Caco-2 (cell line): ENCODE measurements at regions not wholly inside any gene's neighbourhood (a gene's known extent, or its start where the extent isn't known, plus 50 kb on each side); places are given as distances from the start of the nearest gene placed in this dataset.

Experiments
- BruUV-seq: library from RNA; stranded (reverse); fragments of 400-500 nt; replicated peaks from 2 replicates; lab custom pipeline; 2021; lab: Mats Ljungman, UMichigan
- CTCF ChIA-PET: fragments of 300-600 bp; sonication (Branson Sonifier 250); formaldehyde crosslinking; loops from one replicate; lab custom pipeline; 2022; ENCODE audit warnings: antibody characterized with exemption; lab: Charles Lee
- POLR2A ChIA-PET: fragments of 300-600 bp; sonication (Branson Sonifier 250); formaldehyde crosslinking; loops from one replicate; lab custom pipeline; 2022; ENCODE audit warnings: antibody characterized with exemption; lab: Charles Lee
- DNase-seq, 2 experiments: peaks; one replicate each; pipeline versions ENCODE4 v3.0.0 to v3.0.0-alpha.2; 2020 to 2022
- H3K27me3 ChIP-seq: replicated peaks from 2 replicates; pipeline ENCODE4 v1.6.0; 2011; ENCODE audit warnings: low read length; ENCODE audit not compliant: control insufficient read depth, insufficient read depth
- H3K36me3 ChIP-seq: 2 replicates; pipeline ENCODE4 v1.5.1; 2011; ENCODE audit warnings: low read length; ENCODE audit not compliant: control insufficient read depth, insufficient read depth
- H3K4me1 ChIP-seq: fragments of 250-450 bp; sonication (Bioruptor Pico); 2 replicates; pipeline ENCODE4 v1.5.1; 2020; ENCODE audit warnings: mild to moderate bottlenecking
- H3K4me3 ChIP-seq: 2 replicates; pipeline ENCODE4 v1.5.1; 2011; ENCODE audit warnings: low read depth, mild to moderate bottlenecking, control low read depth, low read length
- H3K9me3 ChIP-seq: fragments of 250-450 bp; sonication (Bioruptor Pico); 2 replicates; pipeline ENCODE4 v1.5.1; 2020; ENCODE audit warnings: mild to moderate bottlenecking, moderate library complexity
- H3K27ac Mint-ChIP-seq: one replicate; pipeline ENCODE4 v1.8.0; 2022; ENCODE audit warnings: mixed read lengths; ENCODE audit not compliant: unreplicated experiment
- H3K27me3 Mint-ChIP-seq: one replicate; pipeline ENCODE4 v1.8.0; 2022; ENCODE audit warnings: mixed read lengths; ENCODE audit not compliant: insufficient read depth, unreplicated experiment
- H3K36me3 Mint-ChIP-seq: one replicate; pipeline ENCODE4 v1.8.0; 2022; ENCODE audit warnings: mild to moderate bottlenecking, mixed read lengths; ENCODE audit not compliant: insufficient read depth, unreplicated experiment
- H3K4me1 Mint-ChIP-seq: one replicate; pipeline ENCODE4 v1.8.0; 2022; ENCODE audit warnings: low read depth, mixed read lengths; ENCODE audit not compliant: unreplicated experiment
- H3K4me3 Mint-ChIP-seq: one replicate; pipeline ENCODE4 v1.8.0; 2022; ENCODE audit warnings: mild to moderate bottlenecking, moderate library complexity, mixed read lengths; ENCODE audit not compliant: unreplicated experiment
- H3K9me3 Mint-ChIP-seq: one replicate; pipeline ENCODE4 v1.8.0; 2022; ENCODE audit warnings: mixed read lengths; ENCODE audit not compliant: unreplicated experiment
- CTCF ChIP-seq, 2 experiments: fragments of 200-600 bp in 1 of 2; IDR thresholded peaks; 1 replicate in 1 of 2; 2 replicates in 1 of 2; pipeline versions ENCODE4 v1.5.1 to v1.8.0; 2011 to 2022; ENCODE audit warnings: antibody characterized with exemption in 1 of 2, control low read depth in 1 of 2, inconsistent platforms in 1 of 2, low read depth in 1 of 2, low read length in 1 of 2, mild to moderate bottlenecking in 1 of 2, moderate library complexity in 1 of 2; ENCODE audit not compliant: insufficient read depth in 1 of 2, severe bottlenecking in 1 of 2, unreplicated experiment in 1 of 2
- intact Hi-C: fragments of 100-400 bp; cut with micrococcal nuclease; formaldehyde crosslinking; loops from one replicate; pipeline ENCODE4 v1.10.0; 2022; ENCODE audit not compliant: unreplicated experiment

- no peak for TF ChIP-seq CTCF (IDR thresholded peaks at IDR 0.05; ENCODE audit: insufficient read depth in 1 of 2, low read depth in 1 of 2, low read length in 1 of 2, severe bottlenecking in 1 of 2, unreplicated experiment in 1 of 2)
- H3K27ac Mint-ChIP-seq, result no peak overlapping the region
- H3K4me1 ChIP-seq, result peaks cover 5% of the 10 kb centered on the region; the same call in 1 of the 2 replicates
- H3K27me3 Mint-ChIP-seq, result no peaks in the 10 kb centered on the region
- H3K9me3 ChIP-seq, result no peaks in the 10 kb centered on the region
- POLR2A ChIA-PET, result no interaction called here
- CTCF ChIA-PET, result no interaction called here
- H3K4me1 Mint-ChIP-seq, result no peaks in the 10 kb centered on the region
- BruUV-seq, result no TSS peak
- H3K27me3 ChIP-seq, result no peaks in the 10 kb centered on the region
- no peak overlapping the region for H3K4me3 Mint-ChIP-seq
- H3K4me3 ChIP-seq, result no peak overlapping the region
- intact Hi-C loops, result no loop called here
- no peaks in the 10 kb centered on the region for H3K36me3 ChIP-seq
- no peaks in the 10 kb centered on the region for H3K9me3 Mint-ChIP-seq
- H3K36me3 Mint-ChIP-seq, result no peaks in the 10 kb centered on the region
- DNase-seq, result no peak
These were observed 131.7 kb upstream of the PRSS58 start for GRCh38 chr7:142389544-142389943.

- Histone ChIP-seq H3K4me1 (peaks cover 5% of the 10 kb centered on the region; the same call in 1 of the 2 replicates), H3K4me3 (no peak overlapping the region), H3K27me3 (no peaks in the 10 kb centered on the region), H3K36me3 (no peaks in the 10 kb centered on the region), H3K9me3 (no peaks in the 10 kb centered on the region)
- no peak overlapping the region for H3K4me3 Mint-ChIP-seq
- no TSS peak for BruUV-seq
- no peaks in the 10 kb centered on the region for H3K4me1 Mint-ChIP-seq
- DNase-seq, result peak; percentile 52 to 63
- POLR2A ChIA-PET, result no interaction called here
- no peaks in the 10 kb centered on the region for H3K9me3 Mint-ChIP-seq
- H3K27ac Mint-ChIP-seq, result no peak overlapping the region
- no peaks in the 10 kb centered on the region for H3K36me3 Mint-ChIP-seq
- TF ChIP-seq CTCF (IDR thresholded peaks at IDR 0.05; ENCODE audit: insufficient read depth in 1 of 2, low read depth in 1 of 2, low read length in 1 of 2, severe bottlenecking in 1 of 2, unreplicated experiment in 1 of 2), result peak; percentile 69 to 78
- no peaks in the 10 kb centered on the region for H3K27me3 Mint-ChIP-seq
- intact Hi-C loops, result no loop called here
- CTCF ChIA-PET, result interaction anchor here (1.4 to 1.7 kb wide), 2 partner anchors 9 to 47 kb away, joined by 3 to 4 read pairs; no protein-coding TSS in a partner anchor
These were observed 127.9 kb upstream of the PRSS58 start for GRCh38 chr7:142385491-142386340.

- H3K27ac Mint-ChIP-seq, result no peak overlapping the region
- DNase-seq, result no peak
- no peak overlapping the region for H3K4me3 Mint-ChIP-seq
- no peaks in the 10 kb centered on the region for H3K9me3 Mint-ChIP-seq
- CTCF ChIA-PET, result interaction anchor here (1.7 kb wide), 1 partner anchor 10 kb away, joined by 4 read pairs; no protein-coding TSS in a partner anchor
- no peaks in the 10 kb centered on the region for H3K36me3 Mint-ChIP-seq
- Histone ChIP-seq H3K4me3 (no peak overlapping the region), H3K27me3 (no peaks in the 10 kb centered on the region), H3K9me3 (no peaks in the 10 kb centered on the region), H3K4me1 (peaks cover 2% of the 10 kb centered on the region; the same call in 1 of the 2 replicates), H3K36me3 (no peaks in the 10 kb centered on the region)
- H3K27me3 Mint-ChIP-seq, result no peaks in the 10 kb centered on the region
- intact Hi-C loops, result no loop called here
- no TSS peak for BruUV-seq
- no peak for TF ChIP-seq CTCF (IDR thresholded peaks at IDR 0.05; ENCODE audit: insufficient read depth in 1 of 2, low read depth in 1 of 2, low read length in 1 of 2, severe bottlenecking in 1 of 2, unreplicated experiment in 1 of 2)
- H3K4me1 Mint-ChIP-seq, result peaks cover 7% of the 10 kb centered on the region
- POLR2A ChIA-PET, result no interaction called here
These were observed 126.7 kb upstream of the PRSS58 start for GRCh38 chr7:142384493-142384922.
